ENCODE measurements at regions not wholly inside any gene's neighbourhood (a gene's known extent, or its start where the extent isn't known, plus 50 kb on each side); places are given as distances from the start of the nearest gene placed in this dataset.

DNA sequence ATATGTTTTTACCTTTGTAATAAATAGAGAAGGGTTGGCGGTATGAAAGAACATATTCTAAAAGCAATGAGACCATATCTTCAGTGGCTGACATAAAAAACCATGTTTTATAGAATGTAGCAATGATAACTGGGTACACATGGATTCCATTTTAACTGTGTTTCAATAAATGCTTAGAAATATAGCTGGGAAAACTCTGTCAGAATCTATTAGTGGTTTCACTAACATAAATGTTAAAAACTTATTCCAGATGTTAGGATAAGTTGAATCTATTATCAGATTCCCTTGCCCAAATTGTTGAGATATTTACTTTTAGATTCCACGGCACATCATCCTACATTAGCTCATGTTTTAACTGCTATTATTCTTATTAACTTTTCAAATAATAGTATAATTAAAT, 772.2 kb upstream of the ALCAM start:
- Histone ChIP-seq H3K27me3 (replicated peaks in 1 of 4; ENCODE audit: control insufficient read depth in 3 of 4, extremely low read depth in 1 of 4, insufficient read depth in 3 of 4, low read length in 3 of 4) (no peaks in the 10 kb centered on the region), H3K9me3 (ENCODE audit: insufficient read depth in 2 of 2, low read depth in 1 of 2, low read length in 1 of 2) (no peaks in the 10 kb centered on the region), H3K79me1 (ENCODE audit: low read depth, low read length) (no peaks in the 10 kb centered on the region), H4K8ac (ENCODE audit: extremely low read depth, insufficient read depth, low read length) (no peak overlapping the region), H3K4ac (replicated peaks; ENCODE audit: insufficient read length, low read depth, low read length) (no peak overlapping the region), H2BK120ac (replicated peaks; ENCODE audit: low read depth, low read length) (no peak overlapping the region), H3K56ac (replicated peaks; ENCODE audit: insufficient read length, low read depth, low read length) (no peak overlapping the region), H3K23me2 (ENCODE audit: low read depth, low read length) (no peaks in the 10 kb centered on the region), H3K4me2 (ENCODE audit: insufficient read depth in 1 of 2, low read depth in 2 of 2, low read length in 2 of 2) (no peak overlapping the region), H2BK20ac (ENCODE audit: low read length) (no peak overlapping the region), H3K18ac (ENCODE audit: extremely low read depth, low read length) (no peak overlapping the region), H3K14ac (ENCODE audit: insufficient read length) (no peak overlapping the region), H3K36me3 (ENCODE audit: control insufficient read depth in 2 of 4, insufficient read depth in 4 of 4, low read length in 3 of 4) (no peaks in the 10 kb centered on the region), H2BK12ac (ENCODE audit: low read depth, low read length) (no peak overlapping the region), H3K4me1 (replicated peaks in 1 of 4; ENCODE audit: control insufficient read depth in 3 of 4, insufficient read depth in 4 of 4, low read length in 3 of 4) (no peaks in the 10 kb centered on the region; a peak in 1 of 7 replicates), H4K20me1 (replicated peaks in 1 of 2; ENCODE audit: control insufficient read depth in 1 of 2, insufficient read depth in 2 of 2, low read length in 2 of 2) (no peaks in the 10 kb centered on the region), H4K5ac (ENCODE audit: insufficient read length, low read depth, low read length) (no peak overlapping the region), H3K9ac (replicated peaks in 1 of 4; ENCODE audit: extremely low read depth in 1 of 4, low read depth in 3 of 4, low read length in 3 of 4) (no peak overlapping the region), H3K27ac (ENCODE audit: low read depth, low read length) (no peak overlapping the region), H2BK15ac (ENCODE audit: low read length) (no peak overlapping the region), H2AFZ (ENCODE audit: low read length) (no peak overlapping the region), H3K23ac (ENCODE audit: insufficient read length) (no peak overlapping the region), H3K79me2 (ENCODE audit: control insufficient read depth in 1 of 2, insufficient read depth in 2 of 2, low read length in 2 of 2) (no peaks in the 10 kb centered on the region), H2BK5ac (ENCODE audit: low read depth, low read length) (no peak overlapping the region), H4K91ac (replicated peaks; ENCODE audit: insufficient read length, low read length) (no peak overlapping the region), H2AK5ac (ENCODE audit: low read depth, low read length) (no peak overlapping the region), H3K4me3 (ENCODE audit: extremely low read depth in 1 of 4, insufficient read depth in 2 of 4, low read depth in 3 of 4, low read length in 4 of 4) (no peak overlapping the region)
- no peak for TF ChIP-seq EP300 (IDR thresholded peaks at IDR 0.05; ENCODE audit: borderline replicate concordance in 1 of 2, low read depth in 2 of 2, low read length in 2 of 2)
- no peak for TF ChIP-seq KDM5A (IDR thresholded peaks at IDR 0.05; ENCODE audit: low read length)
- no peak for TF ChIP-seq KDM1A (IDR thresholded peaks at IDR 0.05; ENCODE audit: borderline replicate concordance, low read length)
- no peak for TF ChIP-seq HDAC6 (IDR thresholded peaks at IDR 0.05; ENCODE audit: low read depth, low read length)
- no peak for TF ChIP-seq CTBP2 (IDR thresholded peaks at IDR 0.05; ENCODE audit: borderline replicate concordance, insufficient read depth, insufficient read length, low read length)
- TF ChIP-seq TCF12 (IDR thresholded peaks at IDR 0.05; ENCODE audit: low read depth, low read length), result no peak
- TF ChIP-seq BRCA1 (IDR thresholded peaks at IDR 0.05; ENCODE audit: low read depth, low read length), result no peak
- no peak for TF ChIP-seq CHD2 (IDR thresholded peaks at IDR 0.05; ENCODE audit: low read length)
- no peak for TF ChIP-seq BCL11A (IDR thresholded peaks at IDR 0.05; ENCODE audit: low read depth in 2 of 2, low read length in 2 of 2)
- no peak for TF ChIP-seq SAP30 (IDR thresholded peaks at IDR 0.05; ENCODE audit: insufficient read depth, insufficient replicate concordance, low read length)
- TF ChIP-seq TEAD4 (IDR thresholded peaks at IDR 0.05; ENCODE audit: low read depth, low read length), result no peak
- no peak for TF ChIP-seq JUN (IDR thresholded peaks at IDR 0.05; ENCODE audit: low read depth, low read length)
- WGBS, 2 experiments (ENCODE audit: extremely low coverage in 1 of 2, insufficient coverage in 1 of 2, insufficient read length in 1 of 2, insufficient replicate concordance in 2 of 2, low coverage in 1 of 2, low lambda C conversion rate in 2 of 2, missing lambda C conversion rate in 1 of 2), result 98% methylated on average over 2 of the region's 2 CpGs; no CpG with 5 or more reads in 1 of the 2 experiments
- POLR2A ChIA-PET (ENCODE audit: partially characterized antibody), result no interaction called here
- CTCF ChIA-PET (ENCODE audit: partially characterized antibody), result interaction anchor here (1.1 kb wide), 1 partner anchor 10 kb away, joined by 3 read pairs; no protein-coding TSS in a partner anchor
- DNase-seq (ENCODE audit: low read depth in 1 of 2, low spot score in 2 of 2) (no peak), FAIRE-seq (no peak)
